ENCODE measurements at regions not wholly inside any gene's neighbourhood (a gene's known extent, or its start where the extent isn't known, plus 50 kb on each side); places are given as distances from the start of the nearest gene placed in this dataset.
A peak's percentile ranks its signal among the peaks of the same experiment; 100 is the strongest.

DNA sequence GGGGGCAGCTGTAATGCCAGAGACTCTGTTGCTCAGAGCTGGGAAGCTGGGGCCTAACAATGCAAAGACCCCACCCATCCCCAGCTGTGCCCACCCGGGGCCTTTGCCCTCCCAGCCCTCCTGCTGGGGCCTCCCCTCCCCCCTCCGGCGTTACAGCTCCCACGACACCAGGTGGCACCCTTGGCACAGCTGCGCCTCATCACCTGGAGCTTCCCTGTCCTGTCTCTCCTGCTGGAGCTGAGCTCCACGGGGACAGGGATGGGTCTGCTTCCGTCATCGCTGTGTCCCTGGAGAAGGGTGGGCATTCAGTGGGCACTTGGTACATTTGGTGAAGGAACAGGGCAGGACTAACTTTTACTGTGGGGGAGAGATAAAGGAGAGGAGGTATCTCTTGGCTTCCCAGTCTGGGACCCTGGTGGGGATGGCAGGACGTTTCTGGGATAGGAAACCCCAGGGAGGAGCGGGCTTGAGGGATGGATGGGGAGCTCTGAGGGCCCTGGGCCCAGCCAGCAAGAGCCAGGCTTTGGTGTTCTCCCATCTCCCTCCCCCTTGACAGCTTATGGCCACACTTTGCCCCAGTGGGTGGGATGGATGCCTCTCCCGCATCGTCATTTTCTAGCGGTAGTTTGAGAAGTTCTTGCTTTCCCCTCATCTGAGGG lies 453.2 kb downstream of the PTPRU start:
- Histone ChIP-seq H3K27me3 (peaks cover 0 to 50% of the 10 kb centered on the region in 2 donors), H3K27ac (no peak overlapping the region), H3K9me3 (peaks cover 0 to 10% (median 8%) of the 10 kb centered on the region in 3 donors), H3K4me3 (no peak overlapping the region), H3K4me1 (no peaks in the 10 kb centered on the region), H3K36me3 (no peaks in the 10 kb centered on the region)
- DNase-seq: peak in 1 of 2 donors; percentile 50
- intact Hi-C loops (cut with DNase I; ENCODE audit: low total_unique reads): no loop called here
- TF ChIP-seq, protein P1, sequence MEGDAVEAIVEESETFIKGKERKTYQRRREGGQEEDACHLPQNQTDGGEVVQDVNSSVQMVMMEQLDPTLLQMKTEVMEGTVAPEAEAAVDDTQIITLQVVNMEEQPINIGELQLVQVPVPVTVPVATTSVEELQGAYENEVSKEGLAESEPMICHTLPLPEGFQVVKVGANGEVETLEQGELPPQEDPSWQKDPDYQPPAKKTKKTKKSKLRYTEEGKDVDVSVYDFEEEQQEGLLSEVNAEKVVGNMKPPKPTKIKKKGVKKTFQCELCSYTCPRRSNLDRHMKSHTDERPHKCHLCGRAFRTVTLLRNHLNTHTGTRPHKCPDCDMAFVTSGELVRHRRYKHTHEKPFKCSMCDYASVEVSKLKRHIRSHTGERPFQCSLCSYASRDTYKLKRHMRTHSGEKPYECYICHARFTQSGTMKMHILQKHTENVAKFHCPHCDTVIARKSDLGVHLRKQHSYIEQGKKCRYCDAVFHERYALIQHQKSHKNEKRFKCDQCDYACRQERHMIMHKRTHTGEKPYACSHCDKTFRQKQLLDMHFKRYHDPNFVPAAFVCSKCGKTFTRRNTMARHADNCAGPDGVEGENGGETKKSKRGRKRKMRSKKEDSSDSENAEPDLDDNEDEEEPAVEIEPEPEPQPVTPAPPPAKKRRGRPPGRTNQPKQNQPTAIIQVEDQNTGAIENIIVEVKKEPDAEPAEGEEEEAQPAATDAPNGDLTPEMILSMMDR (IDR thresholded peaks at IDR 0.05): no peak

DNA sequence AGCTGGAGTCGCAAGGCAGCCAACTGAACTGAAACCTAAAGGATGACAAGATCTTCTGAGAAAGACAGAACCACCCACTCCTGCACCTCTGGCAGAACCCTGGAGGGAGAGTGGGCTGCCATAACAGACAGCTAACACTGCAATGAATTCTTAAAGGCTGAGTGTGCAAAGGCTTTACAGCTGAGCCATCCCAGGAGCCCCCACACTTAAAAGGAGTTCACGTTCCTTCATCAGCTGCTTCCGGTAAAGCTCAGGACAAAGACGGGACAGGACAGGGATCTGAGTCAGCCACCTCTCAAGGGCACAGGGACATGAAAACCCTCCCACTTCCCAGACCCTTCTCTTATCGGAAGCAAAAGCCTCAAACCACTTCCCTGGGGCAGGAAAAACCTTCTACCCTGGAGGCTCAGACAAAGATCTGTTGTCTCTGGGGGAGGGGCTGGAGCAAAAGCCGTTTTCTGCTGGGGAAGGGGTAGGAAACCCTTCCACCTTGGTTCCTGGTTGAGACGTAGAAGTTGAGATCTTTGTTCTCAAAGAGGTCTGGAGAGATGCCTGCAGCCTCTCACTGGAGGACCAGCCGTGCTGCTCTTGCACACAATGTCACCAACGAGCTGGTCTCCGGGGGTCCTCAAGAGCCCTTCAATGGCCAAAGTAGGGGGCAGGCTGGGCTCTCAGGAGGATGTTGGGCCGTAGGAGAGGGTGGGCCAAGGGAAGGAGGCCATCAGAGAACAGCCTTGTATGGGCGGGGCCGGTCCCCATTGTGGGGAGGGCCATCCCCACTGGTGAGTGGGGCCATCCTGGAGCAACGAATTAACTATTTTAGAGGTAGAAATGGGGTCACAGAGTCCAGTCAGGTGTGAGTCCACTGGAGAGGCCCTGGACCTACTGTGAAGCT lies 452.4 kb downstream of the PTPRU start:
- TF ChIP-seq, protein P1 (IDR thresholded peaks at IDR 0.05): no peak
- Histone ChIP-seq H3K4me3 (no peak overlapping the region), H3K4me1 (no peaks in the 10 kb centered on the region), H3K27me3 (peaks cover 0 to 57% of the 10 kb centered on the region in 2 donors), H3K9me3 (peaks cover 0 to 8% (median 7%) of the 10 kb centered on the region in 3 donors), H3K36me3 (no peaks in the 10 kb centered on the region), H3K27ac (no peak overlapping the region)
- intact Hi-C loops (cut with DNase I; ENCODE audit: low total_unique reads): no loop called here
- DNase-seq: peak in 1 of 2 donors; percentile 35

DNA sequence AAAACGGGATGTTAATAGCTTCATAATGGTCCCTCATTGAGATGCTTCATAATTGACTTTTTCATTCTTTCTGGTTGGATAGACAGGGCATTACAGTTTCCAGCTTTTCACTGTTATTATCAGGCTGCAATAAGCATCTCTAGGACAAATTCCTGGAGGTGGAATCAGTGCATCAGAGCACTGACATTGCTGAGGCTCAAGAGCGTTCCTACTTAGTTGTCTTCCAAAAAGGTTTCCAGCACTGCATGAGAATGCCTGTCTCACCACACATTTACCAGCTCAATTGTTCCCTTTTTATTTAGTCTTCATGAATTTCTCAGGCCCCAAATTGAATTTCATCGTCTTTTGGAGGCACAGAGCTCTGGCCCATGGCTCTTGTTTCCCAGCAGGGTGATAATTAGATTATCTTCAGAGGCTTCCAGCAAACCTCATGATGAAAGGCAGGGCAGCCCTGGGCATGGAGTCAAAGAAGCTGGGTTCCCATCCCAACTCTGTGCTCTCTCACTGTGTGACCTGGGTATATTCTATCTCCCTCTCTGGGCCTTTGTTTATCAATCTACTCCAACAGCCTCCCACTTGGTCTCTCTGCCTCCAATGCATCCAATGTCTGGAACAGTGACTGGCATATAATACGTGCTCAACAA lies 451.4 kb downstream of the PTPRU start:
- Histone ChIP-seq H3K9me3 (peaks cover 0 to 2% (median 0%) of the 10 kb centered on the region in 3 donors), H3K27ac (no peak overlapping the region), H3K27me3 (peaks cover 0 to 59% of the 10 kb centered on the region in 2 donors), H3K36me3 (no peaks in the 10 kb centered on the region), H3K4me1 (no peaks in the 10 kb centered on the region), H3K4me3 (no peak overlapping the region)
- intact Hi-C loops (cut with DNase I; ENCODE audit: low total_unique reads): no loop called here
- DNase-seq: peak in 1 of 2 donors; percentile 6
- TF ChIP-seq, protein P1 (IDR thresholded peaks at IDR 0.05): no peak

DNA sequence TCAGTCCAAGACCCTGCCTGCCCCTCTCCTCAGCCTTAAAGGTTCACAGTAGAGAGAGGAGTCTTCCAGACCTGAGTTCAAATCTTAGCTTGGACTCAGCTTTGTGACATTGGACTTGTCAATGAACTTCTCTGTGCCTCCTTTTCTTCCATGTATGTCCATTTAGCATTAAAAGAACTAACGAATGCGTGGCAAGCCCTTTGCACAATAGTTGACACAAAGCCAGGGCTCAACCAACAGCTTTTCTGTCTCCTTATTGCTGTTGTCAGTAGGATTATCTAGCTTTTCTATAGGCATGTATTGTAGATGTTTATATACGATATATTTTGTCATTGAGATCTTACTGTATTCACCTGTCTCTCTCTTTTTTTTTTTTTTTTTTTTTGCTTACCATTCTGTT lies 450.8 kb downstream of the PTPRU start:
- Histone ChIP-seq H3K9me3 (no peaks in the 10 kb centered on the region), H3K4me3 (no peak overlapping the region), H3K36me3 (no peaks in the 10 kb centered on the region), H3K27me3 (peaks cover 0 to 59% of the 10 kb centered on the region in 2 donors), H3K27ac (no peak overlapping the region), H3K4me1 (no peaks in the 10 kb centered on the region)
- intact Hi-C loops (cut with DNase I; ENCODE audit: low total_unique reads): no loop called here
- TF ChIP-seq, protein P1 (IDR thresholded peaks at IDR 0.05): no peak
- no peak for DNase-seq

DNA sequence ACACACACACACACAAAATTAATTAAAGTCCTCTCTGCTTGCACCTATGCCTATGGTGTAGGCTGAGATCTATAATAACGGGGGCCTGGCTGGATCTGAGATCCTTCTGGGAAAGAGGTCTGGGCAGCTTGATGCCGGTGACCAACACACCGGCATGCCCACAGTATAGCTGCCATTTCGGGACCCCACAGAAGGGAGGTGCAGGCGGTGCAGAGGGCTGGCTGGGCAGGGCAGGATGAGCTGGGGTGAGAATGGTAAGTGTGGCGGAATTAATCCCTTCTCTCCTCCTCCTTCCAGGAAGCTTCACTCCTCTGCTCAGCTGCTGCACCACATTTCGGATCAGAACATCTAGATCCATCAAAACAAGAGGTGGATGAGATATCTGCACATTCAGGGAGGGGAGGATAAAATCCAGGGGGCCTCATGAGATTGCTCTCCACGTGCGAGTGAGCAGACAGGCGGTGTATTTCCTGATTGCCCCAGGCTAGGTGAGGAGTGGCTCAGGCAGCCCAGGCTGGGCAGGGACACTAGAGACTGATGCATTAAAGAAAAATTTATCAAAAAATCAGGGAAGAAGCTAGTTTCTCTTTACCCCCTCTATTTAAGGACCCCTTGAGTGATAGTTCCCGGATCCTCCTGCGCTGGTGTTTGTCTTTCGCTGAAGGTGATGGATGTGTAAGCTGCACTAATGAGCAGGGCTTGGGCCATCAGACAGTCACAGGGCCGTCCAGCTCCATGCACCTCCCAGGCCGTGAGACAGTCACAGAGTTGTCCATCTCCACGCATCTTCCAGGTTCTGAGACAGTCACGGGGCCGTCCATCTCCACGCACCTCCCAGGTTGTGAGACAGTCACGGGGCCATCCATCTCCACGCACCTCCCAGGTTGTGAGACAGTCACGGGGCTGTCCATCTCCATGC lies 449.9 kb downstream of the PTPRU start:
- Histone ChIP-seq H3K27me3 (peaks cover 0 to 59% of the 10 kb centered on the region in 2 donors), H3K27ac (no peak overlapping the region), H3K9me3 (no peaks in the 10 kb centered on the region), H3K4me3 (no peak overlapping the region), H3K4me1 (no peaks in the 10 kb centered on the region), H3K36me3 (no peaks in the 10 kb centered on the region)
- peak in 1 of 2 donors; percentile 25 for DNase-seq
- intact Hi-C loops (cut with DNase I; ENCODE audit: low total_unique reads): no loop called here
- TF ChIP-seq, protein P1 (IDR thresholded peaks at IDR 0.05): no peak

All from tibial artery (tissue), 4 donors.